Transverse colon (tissue), 4 donors: ENCODE measurements at regions not wholly inside any gene's neighbourhood (a gene's known extent, or its start where the extent isn't known, plus 50 kb on each side); places are given as distances from the start of the nearest gene placed in this dataset.
A peak's percentile ranks its signal among the peaks of the same experiment; 100 is the strongest.

Experiments
- DNase-seq: peaks from one replicate; pipeline ENCODE4 v3.0.0-alpha.2; 2019
- H3K27ac ChIP-seq, 4 donors: fragments of 200-600 bp; sonication (generic); 2 replicates each; pipeline ENCODE4 v1.5.1; 2016 to 2018; ENCODE audit warnings: inconsistent platforms in 4 of 4
- H3K27me3 ChIP-seq: fragments of 200-600 bp; sonication (generic); 2 replicates; pipeline ENCODE4 v1.5.1; 2017; ENCODE audit warnings: inconsistent platforms
- H3K36me3 ChIP-seq, 4 donors: fragments of 200-600 bp; sonication (generic); 2 replicates each; pipeline ENCODE4 v1.5.1; 2017 to 2019; ENCODE audit warnings: inconsistent platforms in 4 of 4
- H3K4me1 ChIP-seq, 4 donors: fragments of 200-600 bp; sonication (generic); 2 replicates each; pipeline ENCODE4 v1.5.1; 2017 to 2020; ENCODE audit warnings: inconsistent platforms in 4 of 4
- H3K4me3 ChIP-seq, 4 donors: fragments of 200-600 bp; sonication (generic); 1 replicate in 1 of 4; 2 replicates in 3 of 4; pipeline versions ENCODE4 v1.5.1 to v1.6.1; 2017 to 2019; ENCODE audit warnings: inconsistent platforms in 4 of 4
- H3K9me3 ChIP-seq, 2 donors: fragments of 200-600 bp; sonication (generic); 2 replicates each; pipeline ENCODE4 v1.5.1; 2017 to 2019; ENCODE audit warnings: inconsistent platforms in 2 of 2
- EP300 ChIP-seq: sonication (generic); formaldehyde crosslinking; IDR thresholded peaks from one replicate; pipeline ENCODE4 v1.6.1; 2017; ENCODE audit warnings: antibody characterized with exemption, low read depth
- POLR2A ChIP-seq: fragments of 450-650 bp; IDR thresholded peaks from one replicate; pipeline ENCODE4 v1.6.1; 2016; ENCODE audit warnings: antibody characterized with exemption, mild to moderate bottlenecking, moderate library complexity
- POLR2AphosphoS5 ChIP-seq, 3 donors: sonication (generic); formaldehyde crosslinking; IDR thresholded peaks; one replicate each; pipeline ENCODE4 v1.6.1; 2016; ENCODE audit warnings: antibody characterized with exemption in 3 of 3
- WGBS, 2 donors: methylation state at CpG; one replicate each; pipeline ENCODE4 v1.1.5; 2018; ENCODE audit warnings: low coverage in 1 of 2; 5-methylcytosine and 5-hydroxymethylcytosine counted together
- in situ Hi-C, 4 donors: fragments of 200-750 bp; cut with MboI; loops; one replicate each; pipeline versions ENCODE4 v1.15.0 to v1.15.1; 2017; ENCODE audit warnings: low sequenced_read_pairs in 3 of 4, low pct_ligation_motif_present in 1 of 4, low pct_unique_long_range_greater_than_20kb in 1 of 4
- intact Hi-C: fragments of 100-400 bp; cut with DNase I; formaldehyde crosslinking; loops from one replicate; pipeline ENCODE4 v1.15.1; 2023; ENCODE audit warnings: low total_unique reads
- small RNA-seq, 4 donors: library from RNA; depleted of rRNA; stranded (forward); fragments of <200 nt; gene quantifications; one replicate each; pipeline ENCODE3, GENCODE V24; 2016
- TF ChIP-seq, protein P1 (sequence below), 5 experiments: fragments of 200-600 bp in 3 of 5; fragments of 450-650 bp in 2 of 5; sonication (generic) in 3 of 5; IDR thresholded peaks; 1 replicate in 2 of 5; 2 replicates in 3 of 5; pipeline ENCODE4 v1.5.1; 2016 to 2017; ENCODE audit warnings: antibody characterized with exemption in 5 of 5, inconsistent platforms in 3 of 5, mild to moderate bottlenecking in 2 of 5, moderate library complexity in 1 of 5

DNA sequence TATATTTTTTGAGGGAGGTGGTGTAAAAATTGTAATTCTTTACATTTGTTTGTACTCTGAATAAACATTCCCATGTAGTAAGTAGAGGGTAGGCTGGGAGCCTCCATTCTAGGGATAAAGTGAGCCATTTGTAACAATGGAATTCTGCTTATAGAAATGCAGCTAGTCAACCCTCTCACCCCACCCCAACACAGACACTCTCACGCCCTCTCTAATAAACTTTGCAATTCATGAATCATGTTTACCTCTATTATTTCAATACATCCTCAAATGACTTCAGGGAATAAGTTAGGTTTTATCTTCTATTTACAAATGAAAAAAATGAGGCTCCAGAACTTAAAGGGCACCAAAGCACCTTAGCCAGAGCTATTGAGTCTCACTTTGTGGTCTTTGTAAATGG is 56.5 kb upstream of the PDZRN3 start:
- H3K36me3 ChIP-seq: no peaks in the 10 kb centered on the region
- H3K9me3 ChIP-seq: no peaks in the 10 kb centered on the region
- 55 to 79% methylated on average over 1 of the region's 1 CpG for WGBS, 2 donors
- intact Hi-C loops (no loop called here), in situ Hi-C loops (no loop called here)
- H3K4me1 ChIP-seq: no peaks in the 10 kb centered on the region
- H3K4me3 ChIP-seq: no peak overlapping the region
- TF ChIP-seq, protein P1, sequence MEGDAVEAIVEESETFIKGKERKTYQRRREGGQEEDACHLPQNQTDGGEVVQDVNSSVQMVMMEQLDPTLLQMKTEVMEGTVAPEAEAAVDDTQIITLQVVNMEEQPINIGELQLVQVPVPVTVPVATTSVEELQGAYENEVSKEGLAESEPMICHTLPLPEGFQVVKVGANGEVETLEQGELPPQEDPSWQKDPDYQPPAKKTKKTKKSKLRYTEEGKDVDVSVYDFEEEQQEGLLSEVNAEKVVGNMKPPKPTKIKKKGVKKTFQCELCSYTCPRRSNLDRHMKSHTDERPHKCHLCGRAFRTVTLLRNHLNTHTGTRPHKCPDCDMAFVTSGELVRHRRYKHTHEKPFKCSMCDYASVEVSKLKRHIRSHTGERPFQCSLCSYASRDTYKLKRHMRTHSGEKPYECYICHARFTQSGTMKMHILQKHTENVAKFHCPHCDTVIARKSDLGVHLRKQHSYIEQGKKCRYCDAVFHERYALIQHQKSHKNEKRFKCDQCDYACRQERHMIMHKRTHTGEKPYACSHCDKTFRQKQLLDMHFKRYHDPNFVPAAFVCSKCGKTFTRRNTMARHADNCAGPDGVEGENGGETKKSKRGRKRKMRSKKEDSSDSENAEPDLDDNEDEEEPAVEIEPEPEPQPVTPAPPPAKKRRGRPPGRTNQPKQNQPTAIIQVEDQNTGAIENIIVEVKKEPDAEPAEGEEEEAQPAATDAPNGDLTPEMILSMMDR (IDR thresholded peaks at IDR 0.05): no peak
- TF ChIP-seq POLR2AphosphoS5 (IDR thresholded peaks at IDR 0.05) (no peak), EP300 (no peak), POLR2A (no peak)
- no peak overlapping the region for H3K27ac ChIP-seq
- no peaks in the 10 kb centered on the region for H3K27me3 ChIP-seq
- no peak for DNase-seq

DNA sequence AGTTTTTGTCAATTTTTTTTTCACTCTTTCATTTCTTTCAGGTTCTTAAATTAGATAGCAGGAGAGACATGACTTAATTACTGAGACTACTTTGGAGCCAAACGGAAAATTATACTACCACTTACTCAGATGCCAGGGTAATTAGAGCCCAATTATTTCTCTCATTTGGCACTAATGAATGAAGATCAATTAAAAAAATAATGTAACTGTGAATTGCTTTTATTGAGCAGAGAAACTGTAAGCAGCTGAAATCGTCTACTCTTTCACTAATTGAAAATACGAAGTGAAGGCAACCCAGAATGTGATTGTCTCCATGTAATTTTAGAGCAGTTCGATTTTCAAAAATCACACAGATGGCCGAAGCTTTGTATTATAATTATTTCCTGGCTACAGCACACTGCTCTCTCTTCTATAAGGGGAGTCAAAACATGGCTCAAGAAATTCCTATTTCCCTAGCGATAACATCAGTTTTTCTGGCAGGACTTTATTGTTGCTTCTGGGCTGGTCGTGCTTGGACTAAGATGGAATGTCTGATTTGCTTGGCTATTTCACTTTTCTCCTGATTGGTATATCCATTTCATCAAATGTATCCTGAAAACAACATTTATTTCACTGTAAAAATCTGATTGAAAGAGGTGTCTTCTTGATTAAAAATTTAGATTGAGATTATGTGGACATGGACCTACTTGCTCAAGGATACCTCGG is 55.8 kb upstream of the PDZRN3 start:
- no peak overlapping the region for H3K27ac ChIP-seq

DNA sequence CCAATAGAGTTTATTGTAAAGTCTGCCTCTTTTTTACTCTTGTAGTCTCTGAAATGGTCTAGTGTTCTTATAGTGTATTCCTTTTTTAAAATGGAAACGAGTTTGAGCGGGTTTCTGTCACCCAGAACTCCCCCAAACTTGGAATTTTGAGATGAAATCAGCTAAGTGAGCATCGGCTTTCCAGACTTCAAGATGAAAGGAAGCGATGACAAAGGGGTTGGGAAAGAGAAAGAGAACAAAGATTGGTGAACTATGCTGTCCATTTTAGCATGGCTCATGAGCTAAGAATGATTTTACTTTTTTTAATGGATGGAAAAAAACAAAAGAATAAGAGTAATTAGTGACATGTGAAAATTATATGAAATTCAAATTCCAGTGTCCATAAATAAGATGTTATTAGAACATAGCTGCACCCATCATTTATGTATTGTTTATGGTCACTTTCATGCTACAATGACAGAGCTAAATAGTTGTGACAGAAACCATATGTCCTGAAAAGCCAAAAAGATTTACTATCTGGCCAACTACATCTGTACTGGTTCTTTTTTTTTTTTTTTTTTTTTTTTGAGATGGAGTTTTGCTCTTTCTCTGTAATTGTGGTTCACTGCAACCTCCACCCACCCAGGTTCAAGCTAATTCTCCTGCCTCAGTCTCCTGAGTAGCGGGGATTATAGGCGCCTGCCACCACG is 52.7 kb upstream of the PDZRN3 start:
- Histone ChIP-seq H3K36me3 (no peaks in the 10 kb centered on the region), H3K4me3 (no peak overlapping the region), H3K27me3 (no peaks in the 10 kb centered on the region), H3K9me3 (no peaks in the 10 kb centered on the region), H3K27ac (no peak overlapping the region), H3K4me1 (no peaks in the 10 kb centered on the region)
- WGBS, 2 donors: 75 to 88% methylated on average over 4 to 7 of the region's 7 CpGs
- DNase-seq: no peak
- in situ Hi-C loops: no loop called here
- TF ChIP-seq POLR2AphosphoS5 (IDR thresholded peaks at IDR 0.05) (peak in 1 of 3 donors; percentile 14), EP300 (no peak)
- intact Hi-C loops: no loop called here

More for the DNA sequence above, 55.8 kb upstream of the PDZRN3 start:
- TF ChIP-seq, protein P1 (IDR thresholded peaks at IDR 0.05): no peak
- TF ChIP-seq POLR2A (no peak), EP300 (no peak), POLR2AphosphoS5 (IDR thresholded peaks at IDR 0.05) (no peak)
- intact Hi-C loops (no loop called here), in situ Hi-C loops (no loop called here)
- no peak overlapping the region for H3K4me3 ChIP-seq
- H3K9me3 ChIP-seq: no peaks in the 10 kb centered on the region
- DNase-seq: no peak
- 79 to 83% methylated on average over 7 to 8 of the region's 8 CpGs for WGBS, 2 donors
- no peaks in the 10 kb centered on the region for H3K36me3 ChIP-seq
- no peaks in the 10 kb centered on the region for H3K4me1 ChIP-seq
- H3K27me3 ChIP-seq: no peaks in the 10 kb centered on the region

Small RNA genes in the stretch of these regions (small RNA-seq; reads per million reads assigned to genes)
- 0 reads per million in 4 donors for gene RF00017
